Right cardiac atrium (tissue), 5 donors: ENCODE measurements at regions not wholly inside any gene's neighbourhood (a gene's known extent, or its start where the extent isn't known, plus 50 kb on each side); places are given as distances from the start of the nearest gene placed in this dataset.

Source experiments
- ATAC-seq, 2 donors: fragments of 200-7000 bp; cut with Tn5 transposase; one replicate each; pipeline versions ENCODE4 v1.8.0 to v1.9.1; 2020; ENCODE audit warnings: moderate library complexity in 2 of 2, mild to moderate bottlenecking in 1 of 2
- DNase-seq, 3 donors: peaks; one replicate each; pipeline ENCODE4 v3.0.0-alpha.2; 2020
- H3K27ac ChIP-seq: one replicate; pipeline ENCODE4 v1.5.1; 2013; ENCODE audit warnings: mild to moderate bottlenecking, low read length, control low read depth, moderate library complexity
- H3K27me3 ChIP-seq: one replicate; pipeline ENCODE4 v1.6.1; 2013; ENCODE audit not compliant: control insufficient read depth, insufficient read depth
- H3K4me1 ChIP-seq: one replicate; pipeline ENCODE4 v1.6.1; 2013; ENCODE audit warnings: low read length; ENCODE audit not compliant: control insufficient read depth, insufficient read depth
- H3K4me3 ChIP-seq: one replicate; pipeline ENCODE4 v1.5.1; 2013; ENCODE audit warnings: low read length, control low read depth
- H3K9me3 ChIP-seq: one replicate; pipeline ENCODE4 v1.6.1; 2013; ENCODE audit warnings: low read length; ENCODE audit not compliant: control insufficient read depth
- WGBS: extraction: QIAGEN DNeasy Blood & Tissue Kit; methylation state at CpG from one replicate; pipeline ENCODE4 v1.1.7; 2013; 5-methylcytosine and 5-hydroxymethylcytosine counted together
- intact Hi-C, 4 donors: fragments of 100-400 bp; cut with DNase I; formaldehyde crosslinking; loops; one replicate each; pipeline versions ENCODE4 v1.11.0 to v1.14.0; 2022 to 2023
- microRNA-seq, 2 donors: library from miRNA; unstranded; fragments of <30 nt; microRNA quantifications; one replicate each; pipeline ENCODE4 v1.2.0, GENCODE V29; 2020 to 2021
- donor health status: healthy with polysubstance abuse.
- donor health status: DM: no; HTN: yes; CAD: no.
- donor health status: DM: no; HTN: no; CAD: no.
- donor health status: DM: no; HTN: yes; CAD: no; lungs with severe emphysema.
- donor health status: DM: yes; HTN: yes; CAD: no.

- intact Hi-C loops = no loop called here
- no peaks in the 10 kb centered on the region for H3K4me1 ChIP-seq
- no peaks in the 10 kb centered on the region for H3K27me3 ChIP-seq
- DNase-seq = peak in 1 of 3 donors; percentile 54
- whole genome bisulfite sequencing = 58% methylated on average over 3 of the region's 3 CpGs
- H3K9me3 ChIP-seq = no peaks in the 10 kb centered on the region
- peak overlapping the region; percentile 63 for H3K27ac ChIP-seq
- no peak overlapping the region for H3K4me3 ChIP-seq
- ATAC-seq = peak in 1 of 2 donors; percentile 59
Observed at GRCh38 chr3:16114930-16115329, 59.5 kb upstream of the GALNT15 start.

GRCh38 chr3:16118396-16118795, 56.1 kb upstream of the GALNT15 start:
- Histone ChIP-seq H3K4me3 (no peak overlapping the region), H3K27me3 (no peaks in the 10 kb centered on the region), H3K9me3 (no peaks in the 10 kb centered on the region), H3K4me1 (no peaks in the 10 kb centered on the region), H3K27ac (no peak overlapping the region)
- intact Hi-C loops = no loop called here
- ATAC-seq = no peak
- peak in 1 of 3 donors; percentile 53 for DNase-seq
- 85% methylated on average over 9 of the region's 9 CpGs for WGBS

- H3K27me3 ChIP-seq = no peaks in the 10 kb centered on the region
- no peaks in the 10 kb centered on the region for H3K4me1 ChIP-seq
- no peak overlapping the region for H3K4me3 ChIP-seq
- ATAC-seq (no peak), DNase-seq (no peak)
- intact Hi-C loops = no loop called here
- no peak overlapping the region for H3K27ac ChIP-seq
- no peaks in the 10 kb centered on the region for H3K9me3 ChIP-seq
Observed at GRCh38 chr3:16119887-16120286, 54.6 kb upstream of the GALNT15 start.

GRCh38 chr3:16121391-16121790, 53.1 kb upstream of the GALNT15 start:
- no peak overlapping the region for H3K27ac ChIP-seq
- DNase-seq = no peak
- intact Hi-C loops = no loop called here

GRCh38 chr3:16122155-16122554, 52.3 kb upstream of the GALNT15 start:
- no peaks in the 10 kb centered on the region for H3K27me3 ChIP-seq
- intact Hi-C loops = no loop called here
- WGBS = 44% methylated on average over 2 of the region's 2 CpGs

More at GRCh38 chr3:16121391-16121790, 53.1 kb upstream of the GALNT15 start:
- Histone ChIP-seq H3K4me1 (no peaks in the 10 kb centered on the region), H3K9me3 (no peaks in the 10 kb centered on the region), H3K27me3 (no peaks in the 10 kb centered on the region), H3K4me3 (no peak overlapping the region)
- no peak for ATAC-seq
- WGBS = 53% methylated on average over 1 of the region's 1 CpG

GRCh38 chr3:16122661-16123060, 51.8 kb upstream of the GALNT15 start:
- no peaks in the 10 kb centered on the region for H3K4me1 ChIP-seq
- intact Hi-C loops = no loop called here
- no peaks in the 10 kb centered on the region for H3K9me3 ChIP-seq
- ATAC-seq = no peak
- DNase-seq = no peak
- 92% methylated on average over 2 of the region's 2 CpGs for WGBS
- H3K27ac ChIP-seq = no peak overlapping the region
- no peaks in the 10 kb centered on the region for H3K27me3 ChIP-seq
- no peak overlapping the region for H3K4me3 ChIP-seq

More at GRCh38 chr3:16122155-16122554, 52.3 kb upstream of the GALNT15 start:
- H3K9me3 ChIP-seq = no peaks in the 10 kb centered on the region
- DNase-seq (peak in 1 of 3 donors; percentile 60), ATAC-seq (peak in 1 of 2 donors; percentile 72)
- no peaks in the 10 kb centered on the region for H3K4me1 ChIP-seq
- no peak overlapping the region for H3K4me3 ChIP-seq
- H3K27ac ChIP-seq = no peak overlapping the region

- 86% methylated on average over 2 of the region's 2 CpGs for WGBS
- Histone ChIP-seq H3K4me1 (no peaks in the 10 kb centered on the region), H3K27me3 (no peaks in the 10 kb centered on the region), H3K9me3 (no peaks in the 10 kb centered on the region), H3K27ac (no peak overlapping the region), H3K4me3 (no peak overlapping the region)
- DNase-seq = no peak
- intact Hi-C loops = no loop called here
- ATAC-seq = no peak
Observed at GRCh38 chr3:16124636-16125035, 49.8 kb upstream of the GALNT15 start.

Small RNAs in the stretch of these regions (microRNA-seq; reads per million reads assigned to microRNA genes)
- gene MIR563 = 0 reads per million in 2 donors
